Smooth muscle cell of the brain vasculature (primary cell): ENCODE measurements at regions not wholly inside any gene's neighbourhood (a gene's known extent, or its start where the extent isn't known, plus 50 kb on each side); places are given as distances from the start of the nearest gene placed in this dataset.
"Not testable (repeated sequence)": the region's sequence is repeated elsewhere in the genome, so short reads cannot be mapped to it uniquely, and the experiment has no call there.

Experiments
- DNase-seq: peaks from one replicate; pipeline ENCODE4 v3.0.0-alpha.2; 2012; ENCODE audit warnings: low read depth, low spot score

DNA sequence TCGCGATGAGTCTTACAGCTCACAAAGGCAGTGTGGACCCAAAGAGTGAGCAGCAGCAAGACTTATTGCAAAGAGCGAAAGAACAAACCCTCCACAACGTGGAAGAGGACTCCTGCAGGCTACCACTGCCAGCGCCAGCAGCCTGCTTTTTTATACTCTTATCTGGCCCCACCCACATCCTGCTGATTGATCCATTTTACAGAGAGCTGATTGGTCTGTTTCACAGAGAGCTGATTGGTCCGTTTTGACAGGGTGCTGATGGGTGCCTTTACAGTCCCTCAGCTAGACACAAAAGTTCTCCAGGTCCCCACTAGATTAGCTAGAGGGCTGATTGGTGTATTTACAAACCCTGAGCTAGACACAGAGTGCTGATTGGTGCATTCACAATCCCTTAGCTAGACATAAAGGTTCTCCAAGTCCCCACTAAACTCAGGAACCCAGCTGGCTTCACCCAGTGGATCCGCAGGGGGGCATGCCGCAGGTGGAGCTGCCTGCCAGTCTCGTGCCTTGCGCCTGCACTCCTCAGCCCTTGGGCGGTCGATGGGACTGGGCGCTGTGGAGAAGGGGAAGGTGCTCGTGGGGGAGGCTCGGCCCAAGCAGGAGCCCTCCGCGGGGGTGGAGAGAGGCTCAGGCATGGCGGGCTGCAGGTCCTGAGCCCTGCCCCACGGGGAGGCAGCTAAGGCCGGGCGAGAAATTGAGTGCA lies 75.7 kb downstream of the QDPR start:
- DNase-seq: not testable (repeated sequence)

DNA sequence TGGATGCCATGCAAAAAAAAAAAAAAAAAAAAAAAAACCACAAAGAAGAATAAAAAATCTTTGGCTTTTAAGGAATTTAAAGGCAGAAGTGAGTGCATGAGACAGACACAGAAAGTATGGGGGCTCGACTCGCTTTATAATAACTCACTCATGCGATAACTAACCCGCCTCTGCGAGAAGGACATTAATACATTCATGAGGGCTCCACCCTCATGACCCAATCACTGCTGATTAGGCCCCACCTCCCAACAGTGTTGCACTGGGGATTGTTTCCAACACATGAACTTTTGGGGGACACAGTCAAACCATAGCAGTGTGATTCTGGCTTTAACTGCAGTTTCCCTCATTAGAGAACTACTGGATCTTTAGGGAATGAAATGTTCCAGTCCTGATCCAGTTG lies 78.1 kb downstream of the QDPR start:
- DNase-seq: no peak

DNA sequence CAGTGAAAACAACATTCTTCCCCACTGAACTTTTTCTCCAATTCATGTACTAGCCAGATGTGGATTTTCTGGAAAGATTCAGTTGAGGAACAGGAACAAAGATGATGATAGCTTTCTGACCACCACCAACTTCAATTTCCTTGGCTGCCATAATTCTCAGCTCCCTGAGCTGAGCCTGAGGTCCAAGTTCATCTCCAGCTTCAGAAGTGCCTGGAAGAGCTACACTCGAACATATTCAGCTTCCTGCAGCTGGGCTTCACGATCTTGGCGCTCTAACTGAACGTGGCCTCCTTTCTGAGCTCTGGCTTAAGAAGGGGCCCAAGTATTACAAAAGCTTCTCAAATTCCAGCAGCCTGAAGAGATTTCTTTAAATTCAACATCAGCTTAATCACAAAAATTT lies 83.9 kb downstream of the QDPR start:
- no peak for DNase-seq

DNA sequence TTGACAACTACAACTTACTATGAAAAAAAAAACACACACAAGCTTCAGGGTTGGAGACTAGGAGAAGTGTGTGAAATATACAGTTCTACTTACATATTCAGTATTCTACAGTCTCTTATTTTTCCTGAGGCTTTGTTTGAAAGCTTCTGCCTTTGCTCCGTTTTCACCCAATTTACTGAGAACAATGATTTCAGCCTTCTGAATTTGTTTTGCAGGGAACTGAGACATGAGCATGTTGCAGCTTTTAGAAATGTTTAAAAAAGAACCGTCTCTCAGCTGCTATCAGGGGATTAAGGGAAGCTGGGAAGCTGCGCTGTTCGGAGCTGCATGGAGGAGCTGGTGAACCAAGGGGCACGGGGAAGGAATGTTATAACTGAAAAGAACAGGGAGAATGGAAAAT lies 85.7 kb downstream of the QDPR start:
- no peak for DNase-seq

DNA sequence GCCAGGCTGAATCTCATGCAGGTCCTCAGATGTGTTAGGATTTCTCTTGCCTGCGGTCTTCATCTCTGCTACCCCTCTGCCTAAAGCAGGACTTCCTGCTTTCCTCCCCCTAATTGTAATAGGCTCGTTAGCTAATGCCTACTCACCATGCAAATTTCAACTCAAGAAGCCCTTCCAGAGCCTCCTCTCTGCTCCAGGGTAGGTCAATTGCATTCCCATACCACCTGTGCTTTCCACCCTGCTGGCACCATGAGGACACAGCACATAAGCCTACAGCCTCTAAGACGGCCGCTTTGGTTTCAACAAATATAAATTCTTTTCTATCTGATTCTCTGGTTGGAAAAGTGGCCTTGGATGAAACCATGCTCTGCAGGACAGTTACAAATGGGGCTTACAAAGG lies 93.9 kb downstream of the QDPR start:
- no peak for DNase-seq

DNA sequence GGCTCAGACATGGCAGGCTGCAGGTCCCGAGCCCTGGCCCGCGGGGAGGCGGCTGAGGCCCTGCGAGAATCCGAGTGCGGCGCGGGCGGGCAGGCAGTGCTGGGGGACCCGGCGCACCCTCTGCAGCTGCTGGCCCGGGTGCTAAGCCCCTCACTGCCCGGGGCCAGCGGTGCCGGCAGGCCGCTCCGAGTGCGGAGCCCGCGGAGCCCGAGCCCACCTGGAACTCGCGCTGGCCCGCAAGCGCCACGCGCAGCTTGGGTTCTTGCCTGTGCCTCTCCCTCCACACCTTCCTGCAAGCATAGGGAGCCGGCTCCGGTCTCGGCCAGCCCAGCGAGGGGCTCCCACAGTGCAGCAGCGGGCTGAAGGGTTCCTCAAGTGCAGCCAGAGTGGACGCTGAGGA lies 97.5 kb downstream of the QDPR start:
- no peak for DNase-seq

DNA sequence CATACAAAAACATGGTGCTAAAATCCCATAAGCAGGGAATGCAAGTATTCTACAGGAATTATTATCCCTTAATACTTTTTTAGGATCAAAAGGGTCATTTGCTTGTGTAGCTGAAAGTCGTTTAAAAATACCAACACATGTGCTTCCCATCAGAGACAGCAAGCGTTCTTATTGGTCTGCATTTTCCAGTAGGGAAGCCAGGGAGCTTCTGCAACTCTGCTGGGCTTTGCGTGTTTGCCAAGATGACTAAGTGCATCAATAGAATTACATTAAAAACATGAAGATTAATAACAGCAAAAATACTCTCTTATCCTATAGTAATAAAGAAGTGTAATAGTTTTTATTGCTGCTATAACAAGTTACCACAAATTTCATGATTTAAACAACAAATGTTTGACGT lies 111.2 kb downstream of the QDPR start:
- no peak for DNase-seq

DNA sequence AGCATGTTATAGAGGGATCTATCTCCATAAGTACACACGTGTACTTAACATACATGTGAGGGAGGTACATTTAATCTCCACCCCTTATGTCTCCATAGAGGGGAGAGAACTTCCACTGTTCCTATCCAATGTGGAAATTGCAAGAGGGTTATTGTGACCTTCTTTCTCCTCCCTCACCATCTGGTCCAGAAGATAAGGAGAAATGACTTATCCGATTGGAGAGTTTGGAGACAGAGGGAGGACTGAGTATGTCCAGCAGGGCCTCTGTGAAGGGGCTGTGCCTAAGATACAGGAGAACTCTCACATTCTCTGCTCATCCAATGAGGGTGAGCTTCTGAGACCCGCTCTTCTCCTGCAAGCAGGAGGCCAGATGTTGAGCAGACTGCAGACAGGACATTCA lies 113.1 kb downstream of the QDPR start:
- no peak for DNase-seq

DNA sequence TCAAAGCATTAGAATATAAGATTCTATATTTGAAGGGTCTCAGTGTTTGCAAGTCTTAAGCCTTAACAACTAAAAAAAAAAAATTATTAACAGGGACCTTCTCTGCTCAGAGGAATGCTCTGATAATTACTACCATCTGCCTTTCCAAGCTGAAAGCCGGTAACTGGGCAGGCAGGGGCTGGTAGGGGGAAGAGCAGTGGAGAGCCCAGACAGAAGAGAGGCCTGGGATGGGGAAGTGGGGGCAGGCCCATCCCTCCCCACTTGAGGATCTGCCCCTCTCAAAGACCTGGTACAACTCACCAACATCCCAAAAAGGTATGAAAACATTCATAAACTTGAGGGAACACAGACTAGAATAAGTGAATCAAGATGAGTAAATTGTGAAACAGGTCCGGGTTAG lies 113.9 kb downstream of the QDPR start:
- DNase-seq: no peak

DNA sequence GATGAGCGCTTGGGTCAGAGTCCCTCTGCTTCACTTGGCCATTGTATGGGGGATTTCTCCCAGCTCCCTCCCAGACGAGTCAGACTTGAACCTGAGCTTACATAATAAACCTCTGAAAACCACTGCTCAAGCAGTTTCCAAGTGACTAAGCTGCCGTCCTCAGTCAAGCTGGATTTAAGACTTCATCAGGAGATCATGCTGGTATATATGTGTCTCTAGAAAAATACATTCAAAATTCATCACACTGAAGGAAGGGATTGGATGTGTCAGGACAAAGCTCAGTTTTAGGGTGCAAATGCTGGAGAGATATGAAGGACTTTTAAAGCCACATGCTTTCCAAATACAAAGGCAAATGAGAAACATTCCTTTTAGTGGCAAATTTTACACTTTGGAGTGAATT lies 114.3 kb downstream of the QDPR start:
- no peak for DNase-seq

DNA sequence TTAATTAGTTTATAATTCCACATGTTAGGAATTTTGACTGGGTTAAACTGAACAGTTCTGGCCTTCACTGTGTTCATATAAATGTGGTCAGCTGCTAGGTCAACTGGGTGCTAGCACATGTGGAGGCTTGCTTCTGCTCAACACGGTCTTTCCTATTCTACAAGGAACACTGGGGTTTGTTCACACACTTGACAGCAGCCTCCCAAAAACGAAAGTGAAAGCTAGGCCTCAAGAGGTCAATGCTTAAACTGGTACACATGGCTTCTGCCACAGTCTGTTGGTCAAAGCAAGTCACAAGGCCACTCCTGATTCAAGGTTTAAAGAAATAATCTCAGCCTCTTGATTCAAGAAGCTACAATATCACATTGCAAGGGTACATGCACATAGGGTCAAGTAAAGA lies 126.5 kb downstream of the QDPR start:
- peak; percentile 4 for DNase-seq

DNA sequence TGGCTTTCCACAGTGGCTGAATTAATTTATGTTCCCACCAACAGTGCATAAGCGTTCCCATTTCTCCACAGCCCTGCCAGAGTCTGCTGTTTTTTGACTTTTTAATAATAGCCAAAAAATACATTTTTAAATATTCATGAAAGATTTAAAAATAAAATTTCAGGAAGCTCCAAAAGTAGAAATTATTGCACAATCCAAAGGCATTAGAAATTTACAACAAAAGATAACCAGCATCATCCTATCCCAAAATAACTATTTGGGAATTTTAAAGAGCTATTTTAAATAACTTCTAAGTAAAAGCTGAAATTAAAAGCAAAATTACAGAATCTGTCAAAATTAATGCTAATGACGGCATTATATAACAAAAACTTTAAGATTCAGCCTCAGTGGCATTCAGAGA lies 131.5 kb downstream of the QDPR start:
- no peak for DNase-seq

DNA sequence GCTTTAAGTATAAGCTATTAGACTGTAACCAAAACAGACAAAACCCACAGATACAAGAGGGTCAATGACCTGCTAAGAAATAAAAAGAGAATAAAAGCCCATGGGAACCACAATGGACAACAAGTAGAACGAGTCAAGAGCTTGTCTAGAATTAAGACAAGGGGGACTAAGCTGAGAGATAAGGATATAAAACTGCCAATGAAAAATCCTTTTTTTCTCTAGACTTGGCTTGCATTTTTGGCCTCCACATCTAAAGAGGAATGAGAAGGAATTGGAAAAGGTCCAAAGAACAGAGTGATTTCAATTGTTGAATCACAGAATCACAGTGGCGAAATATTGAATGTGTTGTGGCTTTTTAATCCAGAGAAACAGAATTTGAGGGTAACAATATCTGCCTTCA lies 135.7 kb downstream of the QDPR start:
- DNase-seq: no peak

DNA sequence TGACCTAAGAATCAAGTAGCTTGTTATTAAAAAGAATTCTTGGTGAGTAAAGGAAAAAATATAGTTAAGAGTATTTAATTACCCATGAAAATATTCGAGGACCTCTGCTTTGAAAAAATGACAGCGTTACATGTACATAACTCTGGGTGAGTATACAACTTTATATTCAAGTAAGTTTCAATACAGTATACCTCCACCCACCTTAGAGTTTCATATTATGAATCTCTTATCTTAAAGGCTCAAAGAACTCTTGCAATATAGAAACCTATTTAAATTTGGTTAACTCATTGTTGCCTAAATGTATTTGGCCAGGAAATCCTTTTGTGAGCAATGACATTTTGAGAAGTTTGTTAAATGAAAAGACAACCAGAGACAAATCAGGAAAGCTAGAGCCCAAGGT lies 138.2 kb downstream of the QDPR start:
- no peak for DNase-seq

DNA sequence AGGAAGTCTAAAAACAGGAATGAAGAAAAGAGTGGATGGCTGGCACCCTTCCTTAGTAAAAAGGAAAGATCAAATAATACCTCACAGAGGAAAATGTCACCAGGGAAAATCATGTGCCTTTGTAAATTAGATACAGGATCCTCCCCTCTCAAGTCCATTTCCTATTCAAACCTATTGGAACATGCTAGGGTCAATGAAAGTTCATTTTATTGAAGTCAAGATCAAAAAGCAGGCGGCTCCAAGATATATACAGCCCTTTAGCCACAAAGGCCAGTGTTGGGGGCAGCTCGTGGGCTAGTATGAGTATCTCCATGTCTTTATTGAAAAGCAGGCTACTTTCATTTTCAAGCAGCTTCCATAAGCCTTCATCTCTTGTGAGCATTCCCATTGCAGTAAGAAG lies 141.1 kb downstream of the QDPR start:
- no peak for DNase-seq

DNA sequence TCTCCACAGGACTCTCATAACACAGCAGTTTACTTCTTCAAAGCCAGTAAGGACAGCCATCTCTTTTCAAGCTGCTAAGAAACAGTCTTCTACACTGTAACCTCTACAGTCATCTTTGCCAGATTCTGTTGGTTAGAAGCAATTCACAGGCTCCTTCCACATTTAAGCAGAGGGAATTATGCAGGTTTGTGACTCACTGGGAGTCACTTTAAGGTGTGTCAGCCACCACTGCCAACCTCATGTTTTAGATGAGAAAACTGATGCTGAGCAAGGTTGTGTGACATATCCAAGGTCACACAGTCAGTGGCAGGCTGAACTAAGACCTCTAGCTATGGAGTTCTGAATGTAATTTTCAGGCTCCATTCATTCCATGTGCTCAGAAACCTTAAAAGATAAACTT lies 143.5 kb downstream of the QDPR start:
- no peak for DNase-seq

DNA sequence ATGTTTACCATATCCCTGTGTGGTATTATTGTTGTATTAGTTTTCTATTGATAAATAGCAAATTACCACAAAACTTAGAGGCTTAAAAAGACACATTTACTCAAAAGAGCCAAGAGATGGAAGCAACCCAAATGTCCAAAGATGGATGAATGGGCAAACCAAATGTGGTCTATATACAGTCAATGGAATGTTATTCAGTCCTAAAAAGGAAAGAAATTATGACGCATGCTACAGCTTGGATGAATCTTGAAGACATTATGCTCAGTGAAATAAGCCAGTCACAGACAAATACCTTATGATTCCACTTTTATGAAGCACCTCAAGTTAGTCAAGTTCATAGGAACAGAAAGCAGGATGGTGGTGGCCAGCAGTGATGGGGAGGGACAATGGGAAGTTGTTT lies 144.7 kb downstream of the QDPR start:
- DNase-seq: no peak

DNA sequence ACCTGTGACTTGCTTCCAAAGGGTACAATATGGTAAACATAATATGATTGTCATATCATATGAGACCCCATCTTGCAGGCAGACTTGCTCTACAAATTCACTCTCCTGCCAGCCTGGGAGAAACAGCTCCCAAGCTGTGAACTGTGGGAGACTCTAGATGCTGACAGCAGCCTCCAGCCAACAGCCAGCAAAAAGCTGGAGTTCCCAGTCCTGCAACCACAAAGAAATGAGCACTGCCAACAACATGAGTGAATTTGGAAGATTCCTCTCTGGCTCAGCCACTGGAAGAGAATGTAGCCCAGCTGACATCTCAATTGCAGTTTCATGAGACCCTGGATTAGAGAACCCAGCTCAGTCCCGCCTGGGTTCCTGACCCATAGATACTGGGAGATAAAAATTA lies 145.4 kb downstream of the QDPR start:
- no peak for DNase-seq

DNA sequence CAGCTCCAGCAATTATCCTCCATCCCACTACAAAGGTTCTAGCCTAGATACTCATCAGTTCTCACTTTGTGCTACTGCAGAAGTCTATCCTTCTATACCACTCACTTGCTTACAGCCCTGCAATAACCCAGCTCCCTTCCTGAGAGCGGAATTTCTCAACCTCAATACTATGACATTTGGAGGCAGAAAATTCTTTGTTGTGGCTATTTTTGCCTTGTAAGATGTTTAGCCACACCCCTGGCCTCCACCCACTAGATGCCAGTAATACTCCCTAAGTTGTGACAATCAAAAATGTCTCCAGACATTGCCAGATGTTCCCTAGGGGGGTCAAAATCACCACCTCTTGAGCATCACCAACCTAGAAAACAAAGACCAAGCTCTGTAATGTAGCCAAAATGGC lies 149.5 kb downstream of the QDPR start:
- DNase-seq: no peak

DNA sequence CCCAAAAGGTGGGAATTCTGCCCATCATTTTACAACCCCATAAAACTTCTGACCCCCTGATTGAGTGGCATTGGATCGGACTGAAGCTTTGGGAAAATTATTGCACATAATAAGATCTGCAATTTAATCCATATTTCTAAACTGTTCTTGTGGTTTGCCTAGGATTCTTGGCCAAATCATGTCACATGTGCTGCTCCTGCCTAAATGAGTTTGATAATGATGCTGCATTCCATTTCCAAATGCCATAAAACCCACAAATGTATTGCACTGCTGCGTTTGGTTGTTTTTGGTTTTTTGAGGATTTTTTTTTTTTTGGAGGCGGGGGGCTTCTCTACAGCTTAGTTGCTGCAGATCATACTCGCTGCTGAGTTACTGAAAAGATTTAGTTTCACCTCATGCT lies 153.6 kb downstream of the QDPR start:
- DNase-seq: no peak

DNA sequence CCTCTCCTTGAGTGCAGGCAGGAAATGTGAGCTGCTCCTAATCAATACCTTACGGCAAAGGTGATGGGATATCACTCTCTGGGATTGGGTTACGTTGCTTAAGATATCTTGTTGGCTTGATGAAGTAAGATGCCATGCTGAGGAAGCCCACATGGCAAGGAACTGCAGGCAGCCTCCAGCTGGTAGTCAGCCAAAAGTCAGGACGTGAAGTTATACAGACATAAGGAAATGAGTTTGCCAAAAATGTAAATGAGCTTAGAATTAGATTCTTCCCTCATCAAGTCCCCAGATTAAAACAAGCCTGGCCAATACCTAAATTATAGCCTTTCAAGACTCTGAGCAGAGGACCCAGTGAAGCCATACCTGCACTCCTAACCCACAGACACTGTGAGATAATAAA lies 155.0 kb downstream of the QDPR start:
- DNase-seq: no peak

DNA sequence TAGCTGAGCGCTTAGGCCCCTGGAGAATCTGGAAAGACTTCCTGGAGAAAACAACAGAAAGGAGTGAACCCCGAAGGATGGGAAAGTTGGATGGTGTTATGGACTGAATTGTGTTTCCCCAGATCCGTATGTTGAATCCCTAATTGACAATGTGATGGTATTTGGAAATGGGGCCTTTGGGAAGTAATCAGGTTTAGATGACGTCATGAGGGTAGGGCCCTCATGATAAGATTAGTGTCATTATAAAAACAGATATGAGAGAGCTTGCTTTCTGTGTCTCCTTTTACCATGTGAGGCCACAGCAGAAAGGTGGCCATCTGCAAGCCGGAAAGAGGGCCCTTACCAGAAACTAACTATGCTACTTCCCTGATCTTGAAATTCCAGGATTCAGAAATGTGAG lies 159.5 kb downstream of the QDPR start:
- no peak for DNase-seq

DNA sequence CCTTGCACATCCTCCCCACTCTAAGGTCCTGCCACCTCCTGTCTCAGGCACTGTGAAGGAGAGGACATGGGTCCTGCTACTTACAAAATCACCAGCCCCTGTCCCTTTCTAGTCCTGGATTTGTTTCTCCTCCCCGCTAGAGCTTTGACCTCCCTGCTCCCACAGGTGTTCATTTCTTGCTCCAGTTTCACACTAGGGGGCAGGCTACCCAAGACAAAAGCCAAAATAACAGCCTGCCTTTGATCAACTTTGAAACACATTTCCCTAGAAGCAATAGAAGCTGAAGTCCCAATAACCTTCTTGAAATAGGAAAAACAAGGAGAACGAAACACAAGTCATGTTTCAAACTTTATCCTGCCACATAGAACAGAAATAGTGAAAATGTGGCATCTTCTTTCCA lies 164.4 kb downstream of the QDPR start:
- DNase-seq: no peak

DNA sequence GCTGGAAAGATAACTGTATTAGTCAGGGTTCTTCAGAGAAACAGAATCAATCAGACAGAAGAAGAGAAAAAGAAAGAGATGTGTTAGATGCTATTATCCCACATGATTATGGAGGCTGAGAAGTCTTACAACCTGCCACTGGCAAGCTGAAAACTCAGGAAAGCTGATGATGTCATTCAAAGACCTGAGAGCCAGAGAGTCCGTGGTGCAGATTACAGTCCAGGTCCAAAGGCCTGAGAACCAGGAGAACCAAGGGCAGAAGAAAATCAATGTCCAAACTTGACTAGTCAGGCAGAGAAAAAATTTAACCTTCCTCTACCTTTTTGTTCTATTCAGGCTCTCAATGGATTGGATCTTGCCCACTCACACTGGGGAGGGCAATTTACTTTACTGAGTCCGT lies 172.5 kb downstream of the QDPR start:
- no peak for DNase-seq
